ENCODE measurements at regions not wholly inside any gene's neighbourhood (a gene's known extent, or its start where the extent isn't known, plus 50 kb on each side); places are given as distances from the start of the nearest gene placed in this dataset.

DNA sequence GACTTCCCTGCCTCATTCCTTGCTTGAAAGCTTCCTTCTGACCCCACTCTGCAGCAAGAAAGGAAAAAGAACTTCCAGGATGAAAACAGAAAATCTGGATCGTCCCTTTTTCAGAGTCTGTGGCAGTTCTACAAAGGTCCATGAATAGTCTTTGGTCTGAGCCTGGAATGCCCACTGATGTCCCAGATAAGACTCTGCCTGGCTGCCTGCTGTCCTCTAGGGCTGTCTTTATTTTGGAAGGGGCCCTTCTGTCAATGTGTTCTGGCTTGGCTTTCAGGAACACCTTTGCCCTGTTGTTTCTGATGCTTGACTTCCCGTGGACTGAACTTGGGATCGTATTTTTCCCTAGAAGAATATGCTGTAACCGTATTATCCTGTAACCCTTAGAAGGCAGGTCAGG, 114.7 kb upstream of the LNX1 start (continued):
- no peak for TF ChIP-seq ZNF791 (tag by site-specific recombination; IDR thresholded peaks at IDR 0.05)

GRCh38 chr4:53705151-53705764, 114.0 kb upstream of the LNX1 start:
- Histone ChIP-seq H3K4me3 (ENCODE audit: low read depth, low read length) (no peak overlapping the region), H3K4me1 (ENCODE audit: control insufficient read depth, insufficient read depth, low read length) (peaks cover 11% of the 10 kb centered on the region), H3K9me3 (ENCODE audit: control insufficient read depth, insufficient read depth, low read depth, low read length) (no peaks in the 10 kb centered on the region), H3K27ac (ENCODE audit: extremely low read depth, low read depth, low read length) (no peak overlapping the region), H3K36me3 (ENCODE audit: control insufficient read depth in 2 of 2, insufficient read depth in 1 of 2, low read length in 2 of 2) (no peaks in the 10 kb centered on the region)
- POLR2A ChIA-PET, result no interaction called here
- CTCF ChIA-PET, result interaction anchor here (0.7 to 1.8 kb wide), 4 partner anchors 203 to 535 kb away, joined by 3 to 9 read pairs (median 4); no protein-coding TSS in a partner anchor
- TF ChIP-seq ZNF114 (tag by site-specific recombination; IDR thresholded peaks at IDR 0.05), result no peak
- no peak for TF ChIP-seq ZNF513 (tag by site-specific recombination; IDR thresholded peaks at IDR 0.05)
- TF ChIP-seq HIC1 (tag by site-specific recombination; IDR thresholded peaks at IDR 0.05), result no peak
- TF ChIP-seq HOXC10 (CRISPR knock-in tag; IDR thresholded peaks at IDR 0.05), result no peak
- TF ChIP-seq ZNF558 (tag by site-specific recombination; IDR thresholded peaks at IDR 0.05), result no peak
- TF ChIP-seq ZNF777 (tag by site-specific recombination; IDR thresholded peaks at IDR 0.05; ENCODE audit: borderline replicate concordance), result no peak

DNA sequence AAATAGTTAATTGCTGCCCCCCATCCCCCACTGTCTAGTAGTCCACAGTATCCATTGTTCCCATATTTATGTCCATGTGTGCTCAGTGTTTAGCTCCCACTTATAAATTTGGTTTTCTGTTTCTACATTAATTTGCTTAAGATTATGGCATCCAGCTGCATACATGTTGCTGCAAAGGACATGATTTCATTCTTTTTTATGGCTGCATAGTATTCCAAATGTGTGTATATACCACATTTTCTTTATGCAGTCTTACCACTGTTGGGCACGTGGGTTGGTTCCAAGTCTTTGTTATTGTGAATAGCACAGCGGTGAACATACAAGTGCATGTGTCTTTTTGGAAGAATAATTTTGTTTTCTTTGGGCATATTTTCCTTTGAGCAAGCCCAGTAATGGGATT, 113.0 kb upstream of the LNX1 start:
- Histone ChIP-seq H3K36me3 (ENCODE audit: control insufficient read depth in 2 of 2, insufficient read depth in 1 of 2, low read length in 2 of 2) (no peaks in the 10 kb centered on the region), H3K4me1 (ENCODE audit: control insufficient read depth, insufficient read depth, low read length) (peaks cover 11% of the 10 kb centered on the region), H3K9me3 (ENCODE audit: control insufficient read depth, insufficient read depth, low read depth, low read length) (no peaks in the 10 kb centered on the region), H3K27ac (ENCODE audit: extremely low read depth, low read depth, low read length) (no peak overlapping the region), H3K4me3 (ENCODE audit: low read depth, low read length) (no peak overlapping the region)
- ChIA-PET CTCF (no interaction called here), POLR2A (no interaction called here)
- TF ChIP-seq, protein P1, sequence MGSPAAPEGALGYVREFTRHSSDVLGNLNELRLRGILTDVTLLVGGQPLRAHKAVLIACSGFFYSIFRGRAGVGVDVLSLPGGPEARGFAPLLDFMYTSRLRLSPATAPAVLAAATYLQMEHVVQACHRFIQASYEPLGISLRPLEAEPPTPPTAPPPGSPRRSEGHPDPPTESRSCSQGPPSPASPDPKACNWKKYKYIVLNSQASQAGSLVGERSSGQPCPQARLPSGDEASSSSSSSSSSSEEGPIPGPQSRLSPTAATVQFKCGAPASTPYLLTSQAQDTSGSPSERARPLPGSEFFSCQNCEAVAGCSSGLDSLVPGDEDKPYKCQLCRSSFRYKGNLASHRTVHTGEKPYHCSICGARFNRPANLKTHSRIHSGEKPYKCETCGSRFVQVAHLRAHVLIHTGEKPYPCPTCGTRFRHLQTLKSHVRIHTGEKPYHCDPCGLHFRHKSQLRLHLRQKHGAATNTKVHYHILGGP (tag by site-specific recombination; IDR thresholded peaks at IDR 0.05), result no peak
- TF ChIP-seq ZNF146 (tag by site-specific recombination; IDR thresholded peaks at IDR 0.05), result peak; percentile 71

DNA sequence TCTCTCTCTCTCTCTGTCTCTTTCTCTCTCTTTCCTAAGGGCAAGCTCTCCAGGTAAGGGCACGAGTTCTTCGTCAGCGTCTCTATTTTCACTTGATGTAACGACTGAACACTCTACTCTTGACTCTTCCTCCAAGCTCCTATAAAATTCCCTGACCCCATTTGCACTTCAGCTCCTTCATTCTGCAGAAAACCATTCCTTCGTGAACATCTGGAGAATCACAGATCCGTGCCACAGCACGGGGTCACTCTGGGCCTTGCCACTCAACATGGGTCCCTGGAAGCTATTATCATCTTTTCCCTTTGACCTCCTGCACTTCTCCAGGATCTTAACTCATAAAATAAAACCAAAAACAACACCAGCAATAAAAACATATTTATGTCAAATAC, 112.0 kb upstream of the LNX1 start:
- Histone ChIP-seq H3K9me3 (ENCODE audit: control insufficient read depth, insufficient read depth, low read depth, low read length) (no peaks in the 10 kb centered on the region), H3K4me3 (ENCODE audit: low read depth, low read length) (no peak overlapping the region), H3K36me3 (ENCODE audit: control insufficient read depth in 2 of 2, insufficient read depth in 1 of 2, low read length in 2 of 2) (no peaks in the 10 kb centered on the region), H3K27ac (ENCODE audit: extremely low read depth, low read depth, low read length) (peak overlapping the region; percentile 66), H3K4me1 (ENCODE audit: control insufficient read depth, insufficient read depth, low read length) (peaks cover 11% of the 10 kb centered on the region)
- TF ChIP-seq ZNF311 (tag by site-specific recombination; IDR thresholded peaks at IDR 0.05; ENCODE audit: borderline replicate concordance) (no peak), HOXD13 (CRISPR knock-in tag; IDR thresholded peaks at IDR 0.05; ENCODE audit: borderline replicate concordance) (no peak), ZNF830 (tag by site-specific recombination; IDR thresholded peaks at IDR 0.05; ENCODE audit: low read depth) (no peak), TRIM28 (IDR thresholded peaks at IDR 0.05; ENCODE audit: borderline replicate concordance, low read length) (no peak), ZNF747 (tag by site-specific recombination; IDR thresholded peaks at IDR 0.05) (no peak)
- ChIA-PET POLR2A (interaction anchor here (1.7 kb wide), 1 partner anchor 19 kb away, joined by 4 read pairs; no protein-coding TSS in a partner anchor), CTCF (interaction anchor here (0.7 to 1.7 kb wide), 8 partner anchors 8 to 531 kb away, joined by 3 to 6 read pairs (median 4); no protein-coding TSS in a partner anchor)
